ENCODE measurements at regions not wholly inside any gene's neighbourhood (a gene's known extent, or its start where the extent isn't known, plus 50 kb on each side); places are given as distances from the start of the nearest gene placed in this dataset.

GRCh38 chr6:14975471-14975817 lies 270.4 kb upstream of the JARID2 start:
- TF ChIP-seq, protein P1, sequence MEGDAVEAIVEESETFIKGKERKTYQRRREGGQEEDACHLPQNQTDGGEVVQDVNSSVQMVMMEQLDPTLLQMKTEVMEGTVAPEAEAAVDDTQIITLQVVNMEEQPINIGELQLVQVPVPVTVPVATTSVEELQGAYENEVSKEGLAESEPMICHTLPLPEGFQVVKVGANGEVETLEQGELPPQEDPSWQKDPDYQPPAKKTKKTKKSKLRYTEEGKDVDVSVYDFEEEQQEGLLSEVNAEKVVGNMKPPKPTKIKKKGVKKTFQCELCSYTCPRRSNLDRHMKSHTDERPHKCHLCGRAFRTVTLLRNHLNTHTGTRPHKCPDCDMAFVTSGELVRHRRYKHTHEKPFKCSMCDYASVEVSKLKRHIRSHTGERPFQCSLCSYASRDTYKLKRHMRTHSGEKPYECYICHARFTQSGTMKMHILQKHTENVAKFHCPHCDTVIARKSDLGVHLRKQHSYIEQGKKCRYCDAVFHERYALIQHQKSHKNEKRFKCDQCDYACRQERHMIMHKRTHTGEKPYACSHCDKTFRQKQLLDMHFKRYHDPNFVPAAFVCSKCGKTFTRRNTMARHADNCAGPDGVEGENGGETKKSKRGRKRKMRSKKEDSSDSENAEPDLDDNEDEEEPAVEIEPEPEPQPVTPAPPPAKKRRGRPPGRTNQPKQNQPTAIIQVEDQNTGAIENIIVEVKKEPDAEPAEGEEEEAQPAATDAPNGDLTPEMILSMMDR (conservative IDR thresholded peaks at IDR 0.05; ENCODE audit: low read depth in 2 of 2), result no peak
- no peak for TF ChIP-seq POLR2AphosphoS5 (IDR thresholded peaks at IDR 0.05; ENCODE audit: low read depth)
- no peak for TF ChIP-seq EZH2 (IDR thresholded peaks at IDR 0.05; ENCODE audit: low read depth, unreplicated experiment)
